Fibroblast of lung (primary cell): ENCODE measurements at regions not wholly inside any gene's neighbourhood (a gene's known extent, or its start where the extent isn't known, plus 50 kb on each side); places are given as distances from the start of the nearest gene placed in this dataset.

Experiments used
- DNase-seq, 2 donors: peaks; one replicate each; pipeline versions ENCODE4 v3.0.0 to v3.0.0-alpha.2; 2010; ENCODE audit warnings: low read depth in 2 of 2
- H2AFZ ChIP-seq: 2 replicates; pipeline ENCODE4 v1.5.1; 2012; ENCODE audit warnings: low read length, control low read depth, inconsistent platforms
- H3K27ac ChIP-seq: 2 replicates; pipeline ENCODE4 v1.5.1; 2011; ENCODE audit warnings: low read length, control low read depth; ENCODE audit not compliant: insufficient read depth
- H3K27me3 ChIP-seq: 2 replicates; pipeline ENCODE4 v1.5.1; 2011; ENCODE audit warnings: mild to moderate bottlenecking, low read length; ENCODE audit not compliant: control insufficient read depth, insufficient read depth
- H3K36me3 ChIP-seq: 2 replicates; pipeline ENCODE4 v1.5.1; 2011; ENCODE audit warnings: low read length; ENCODE audit not compliant: control insufficient read depth, insufficient read depth
- H3K4me1 ChIP-seq: 2 replicates; pipeline ENCODE4 v1.5.1; 2011; ENCODE audit warnings: low read length; ENCODE audit not compliant: control insufficient read depth, insufficient read depth; ENCODE audit errors: extremely low read depth
- H3K4me2 ChIP-seq: 2 replicates; pipeline ENCODE4 v1.5.1; 2011; ENCODE audit warnings: low read length, control low read depth; ENCODE audit not compliant: insufficient read depth; ENCODE audit errors: extremely low read depth
- H3K4me3 ChIP-seq, 4 experiments: fragments of 200-600 bp in 1 of 4; sonication (generic) in 1 of 4; replicated peaks in 1 of 4; 2 replicates each; pipeline ENCODE4 v1.5.1; 2011 to 2016; ENCODE audit warnings: low read length in 4 of 4, low read depth in 3 of 4, mild to moderate bottlenecking in 3 of 4, control low read depth in 2 of 4, inconsistent platforms in 1 of 4, mixed read lengths in 1 of 4; ENCODE audit not compliant: insufficient read depth in 1 of 4; ENCODE audit errors: control extremely low read depth in 1 of 4
- H3K79me2 ChIP-seq: 2 replicates; pipeline ENCODE4 v1.5.1; 2012; ENCODE audit warnings: mild to moderate bottlenecking, low read length, inconsistent platforms; ENCODE audit not compliant: control insufficient read depth, insufficient read depth
- H3K9ac ChIP-seq: 2 replicates; pipeline ENCODE4 v1.5.1; 2011; ENCODE audit warnings: mild to moderate bottlenecking, low read length, control low read depth; ENCODE audit not compliant: insufficient read depth
- H3K9me3 ChIP-seq: 2 replicates; pipeline ENCODE4 v1.5.1; 2012; ENCODE audit warnings: low read depth, low read length; ENCODE audit not compliant: control insufficient read depth, insufficient read depth
- H4K20me1 ChIP-seq: 2 replicates; pipeline ENCODE4 v1.5.1; 2011; ENCODE audit warnings: low read length; ENCODE audit not compliant: control insufficient read depth, insufficient read depth; ENCODE audit errors: extremely low read depth
- CTCF ChIP-seq, 2 donors: IDR thresholded peaks in 1 of 2; conservative IDR thresholded peaks in 1 of 2; 1 replicate in 1 of 2; 2 replicates in 1 of 2; pipeline ENCODE4 v1.5.1; 2011 to 2012; ENCODE audit warnings: low read length in 2 of 2, control low read depth in 1 of 2, inconsistent platforms in 1 of 2, low read depth in 1 of 2, mild to moderate bottlenecking in 1 of 2
- EZH2 ChIP-seq: IDR thresholded peaks from 2 replicates; pipeline ENCODE4 v1.5.1; 2012; ENCODE audit warnings: low read length, control low read depth, mild to moderate bottlenecking; ENCODE audit errors: missing control alignments

- H3K4me1 ChIP-seq, result no peaks in the 10 kb centered on the region
- H4K20me1 ChIP-seq, result no peaks in the 10 kb centered on the region
- H3K4me2 ChIP-seq, result no peak overlapping the region
- no peak overlapping the region for H2AFZ ChIP-seq
- no peaks in the 10 kb centered on the region for H3K9me3 ChIP-seq
- peak; percentile 50 to 86 for DNase-seq
- no peak overlapping the region for H3K9ac ChIP-seq
- no peak overlapping the region for H3K27ac ChIP-seq
- H3K27me3 ChIP-seq, result no peaks in the 10 kb centered on the region
- H3K36me3 ChIP-seq, result no peaks in the 10 kb centered on the region
- no peak for TF ChIP-seq CTCF (conservative IDR thresholded peaks at IDR 0.05 in 1 of 2, IDR thresholded peaks at IDR 0.05 in 1 of 2; ENCODE audit: low read depth in 1 of 2, low read length in 2 of 2)
- no peak for TF ChIP-seq EZH2
- no peaks in the 10 kb centered on the region for H3K79me2 ChIP-seq
- H3K4me3 ChIP-seq, result no peak overlapping the region
Observed at GRCh38 chr21:21682172-21682571, 684.0 kb downstream of the NCAM2 start.

- H2AFZ ChIP-seq, result no peak overlapping the region
- H3K27ac ChIP-seq, result no peak overlapping the region
- TF ChIP-seq CTCF (conservative IDR thresholded peaks at IDR 0.05 in 1 of 2, IDR thresholded peaks at IDR 0.05 in 1 of 2; ENCODE audit: low read depth in 1 of 2, low read length in 2 of 2), result peak; percentile 21 to 85
- TF ChIP-seq EZH2, result no peak
- H3K79me2 ChIP-seq, result no peaks in the 10 kb centered on the region
- H3K9me3 ChIP-seq, result no peaks in the 10 kb centered on the region
- H3K4me1 ChIP-seq, result no peaks in the 10 kb centered on the region
- no peak overlapping the region for H3K4me3 ChIP-seq
- H3K4me2 ChIP-seq, result no peak overlapping the region
- no peak overlapping the region for H3K9ac ChIP-seq
- no peaks in the 10 kb centered on the region for H3K36me3 ChIP-seq
- H4K20me1 ChIP-seq, result no peaks in the 10 kb centered on the region
- peak; percentile 32 to 65 for DNase-seq
- no peaks in the 10 kb centered on the region for H3K27me3 ChIP-seq
Observed at GRCh38 chr21:21688889-21689288, 690.7 kb downstream of the NCAM2 start.

GRCh38 chr21:21690068-21690665, 692.0 kb downstream of the NCAM2 start:
- Histone ChIP-seq H3K9ac (no peak overlapping the region), H3K9me3 (no peaks in the 10 kb centered on the region), H3K4me2 (no peak overlapping the region), H3K36me3 (no peaks in the 10 kb centered on the region), H3K4me3 (no peak overlapping the region), H4K20me1 (no peaks in the 10 kb centered on the region), H2AFZ (no peak overlapping the region), H3K27me3 (no peaks in the 10 kb centered on the region), H3K79me2 (no peaks in the 10 kb centered on the region), H3K27ac (no peak overlapping the region), H3K4me1 (no peaks in the 10 kb centered on the region)
- TF ChIP-seq CTCF (conservative IDR thresholded peaks at IDR 0.05 in 1 of 2, IDR thresholded peaks at IDR 0.05 in 1 of 2; ENCODE audit: low read depth in 1 of 2, low read length in 2 of 2) (no peak), EZH2 (no peak)
- DNase-seq, result no peak
